Thymus (tissue), 11 donors: ENCODE measurements at regions not wholly inside any gene's neighbourhood (a gene's known extent, or its start where the extent isn't known, plus 50 kb on each side); places are given as distances from the start of the nearest gene placed in this dataset.

ENCODE experiments used
- DNase-seq, 9 donors: peaks; one replicate each; pipeline ENCODE4 v3.0.0-alpha.2; 2013; ENCODE audit warnings: low spot score in 9 of 9, low read depth in 6 of 9, missing footprints in 1 of 9
- H3K27ac ChIP-seq, 2 donors: one replicate each; pipeline ENCODE4 v1.5.1; 2013; ENCODE audit warnings: control low read depth in 1 of 2, low read depth in 1 of 2, low read length in 1 of 2, mild to moderate bottlenecking in 1 of 2, moderate library complexity in 1 of 2
- H3K27me3 ChIP-seq, 2 donors: one replicate each; pipeline ENCODE4 v1.5.1; 2013; ENCODE audit warnings: low read length in 1 of 2; ENCODE audit not compliant: control insufficient read depth in 2 of 2, insufficient read depth in 1 of 2
- H3K36me3 ChIP-seq, 2 donors: one replicate each; pipeline ENCODE4 v1.5.1; 2013; ENCODE audit warnings: low read length in 1 of 2, mild to moderate bottlenecking in 1 of 2, moderate library complexity in 1 of 2; ENCODE audit not compliant: control insufficient read depth in 2 of 2, insufficient read depth in 2 of 2
- H3K4me1 ChIP-seq, 2 donors: one replicate each; pipeline ENCODE4 v1.5.1; 2013; ENCODE audit warnings: low read length in 2 of 2; ENCODE audit not compliant: control insufficient read depth in 2 of 2, insufficient read depth in 2 of 2
- H3K4me3 ChIP-seq, 2 donors: one replicate each; pipeline ENCODE4 v1.5.1; 2013; ENCODE audit warnings: low read length in 2 of 2, control low read depth in 1 of 2, mild to moderate bottlenecking in 1 of 2
- H3K9me3 ChIP-seq, 2 donors: one replicate each; pipeline ENCODE4 v1.5.1; 2013; ENCODE audit warnings: low read length in 1 of 2, mild to moderate bottlenecking in 1 of 2; ENCODE audit not compliant: control insufficient read depth in 2 of 2, insufficient read depth in 1 of 2
- WGBS: extraction: QIAGEN DNeasy Blood & Tissue Kit; methylation state at CpG from one replicate; pipeline ENCODE4 v1.1.7; 2013; 5-methylcytosine and 5-hydroxymethylcytosine counted together
- donor health status: healthy.

DNA sequence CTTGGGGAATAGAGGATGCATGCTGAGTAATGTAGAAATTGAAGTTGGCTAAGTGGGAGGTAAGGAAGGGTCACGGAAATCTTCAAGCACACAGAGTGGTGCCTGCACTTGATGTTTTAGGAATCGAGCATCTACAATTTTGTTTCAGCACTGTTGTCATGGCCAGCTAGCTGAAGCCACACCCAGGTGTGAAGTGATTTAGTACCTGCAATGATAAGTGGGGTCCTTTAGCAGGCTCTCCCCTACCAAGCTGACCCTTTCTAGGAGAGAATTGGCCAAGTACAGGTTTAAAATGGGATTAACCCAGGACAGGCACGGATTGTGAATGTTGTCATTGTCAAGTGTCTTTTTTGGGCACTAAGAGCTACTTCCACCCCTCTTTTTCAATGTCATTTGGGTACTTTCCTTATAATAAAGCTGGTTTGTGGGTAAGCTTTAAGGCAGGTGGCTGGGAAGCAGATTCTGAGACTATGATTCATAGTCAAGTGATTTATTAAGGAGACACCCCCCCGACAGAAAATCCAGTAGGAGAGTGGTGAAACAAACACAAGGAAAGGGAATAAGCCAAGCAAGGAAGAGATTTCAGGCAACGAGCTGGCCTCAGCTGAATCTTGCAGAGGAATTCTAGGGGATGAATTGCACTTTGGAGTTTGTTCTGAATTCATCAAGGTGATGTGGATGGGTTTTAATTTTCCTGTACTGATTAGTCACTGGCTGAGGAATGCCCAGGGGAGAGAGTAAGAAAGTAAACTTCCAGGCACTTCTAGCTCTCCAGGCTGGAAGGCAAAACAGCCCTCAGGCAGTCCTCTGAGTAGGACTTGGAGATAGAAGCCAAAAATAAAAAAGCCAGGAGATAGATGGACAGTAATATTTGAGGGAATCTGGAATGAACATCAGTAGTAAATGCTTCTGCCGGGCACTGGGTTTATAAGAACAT lies 1128.4 kb downstream of the SORCS3 start:
- DNase-seq: no peak
- Histone ChIP-seq H3K4me1 (no peaks in the 10 kb centered on the region), H3K9me3 (no peaks in the 10 kb centered on the region), H3K27ac (no peak overlapping the region), H3K4me3 (no peak overlapping the region), H3K36me3 (no peaks in the 10 kb centered on the region), H3K27me3 (no peaks in the 10 kb centered on the region)
- WGBS: 60% methylated on average over 6 of the region's 6 CpGs

DNA sequence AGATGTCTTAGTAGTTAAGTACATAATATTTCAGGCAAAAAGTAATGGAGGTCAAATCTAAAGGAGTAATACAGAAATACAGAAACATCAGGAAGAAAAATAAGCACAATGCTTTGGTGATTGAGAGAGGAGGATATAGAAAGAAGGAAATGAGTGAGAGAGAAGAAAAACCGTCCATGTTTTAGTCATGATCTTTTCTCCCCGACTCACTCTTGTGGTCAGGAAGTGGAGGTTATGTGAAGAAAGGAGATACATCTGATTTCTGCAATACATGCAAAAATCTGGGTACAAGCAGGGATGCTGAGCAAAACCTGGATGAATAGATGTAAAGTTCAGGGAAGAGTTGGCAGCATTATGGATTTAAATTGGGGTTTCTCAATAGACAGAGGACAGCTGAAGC lies 1122.5 kb downstream of the SORCS3 start:
- Histone ChIP-seq H3K4me3 (no peak overlapping the region), H3K4me1 (no peaks in the 10 kb centered on the region), H3K27me3 (no peaks in the 10 kb centered on the region), H3K9me3 (no peaks in the 10 kb centered on the region), H3K36me3 (no peaks in the 10 kb centered on the region), H3K27ac (no peak overlapping the region)
- WGBS: 36% methylated on average over 2 of the region's 2 CpGs
- no peak for DNase-seq

DNA sequence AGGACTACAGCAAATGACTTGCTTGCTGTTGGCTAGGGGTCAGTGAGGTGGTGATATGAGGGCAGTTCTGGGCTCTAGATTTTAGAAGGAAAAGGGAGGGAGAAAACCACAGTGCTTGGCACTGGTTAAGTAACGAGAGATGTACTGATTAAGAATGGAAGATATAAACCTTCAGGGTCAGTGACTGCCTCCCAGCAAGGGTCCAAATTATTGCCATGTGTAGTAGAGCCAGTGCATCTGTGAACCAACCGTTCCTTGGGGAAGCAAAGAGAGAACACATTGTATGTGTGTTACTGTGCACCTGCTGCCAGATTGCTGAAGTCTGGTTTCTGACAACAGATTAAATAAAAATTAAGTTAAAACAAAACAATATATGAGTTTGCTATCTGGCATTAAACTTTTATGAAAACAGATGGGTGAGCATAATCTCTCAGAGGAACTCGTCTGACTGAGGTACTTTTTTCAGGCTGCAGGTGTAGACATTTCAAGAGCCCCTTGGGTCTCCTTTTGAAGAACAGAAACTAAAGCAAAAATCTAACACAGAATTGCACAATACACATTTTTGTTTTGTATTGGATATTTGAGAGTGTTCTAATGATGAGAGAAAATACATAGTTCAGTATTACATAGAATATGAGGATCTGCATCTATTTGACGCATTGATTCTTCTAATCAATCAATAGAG lies 1120.6 kb downstream of the SORCS3 start:
- no peaks in the 10 kb centered on the region for H3K4me1 ChIP-seq
- 78% methylated on average over 4 of the region's 4 CpGs for WGBS
- DNase-seq: no peak
- no peaks in the 10 kb centered on the region for H3K27me3 ChIP-seq
- H3K27ac ChIP-seq: no peak overlapping the region
- no peaks in the 10 kb centered on the region for H3K9me3 ChIP-seq
- no peak overlapping the region for H3K4me3 ChIP-seq
- H3K36me3 ChIP-seq: no peaks in the 10 kb centered on the region

DNA sequence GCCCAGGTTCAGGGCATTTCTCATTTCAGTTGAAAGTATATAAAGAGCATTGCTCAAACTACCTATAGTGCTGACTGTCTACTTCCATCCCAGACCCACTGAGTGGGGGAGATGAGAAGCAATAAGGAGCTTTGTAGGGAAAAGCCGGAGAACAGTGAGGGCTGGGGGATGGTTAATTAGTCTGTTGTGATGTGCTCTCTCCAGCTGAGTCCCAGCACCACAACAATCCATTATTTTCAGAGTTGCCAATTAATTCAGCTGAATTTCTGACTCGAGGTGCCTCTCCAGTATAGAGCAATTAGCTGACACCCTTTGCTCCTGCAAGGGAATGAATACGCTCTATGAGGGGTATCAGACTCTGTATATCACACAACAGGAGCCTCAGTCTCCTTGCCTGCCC lies 1118.6 kb downstream of the SORCS3 start:
- Histone ChIP-seq H3K9me3 (no peaks in the 10 kb centered on the region), H3K36me3 (no peaks in the 10 kb centered on the region), H3K27ac (no peak overlapping the region), H3K4me3 (no peak overlapping the region), H3K4me1 (no peaks in the 10 kb centered on the region), H3K27me3 (no peaks in the 10 kb centered on the region)
- WGBS: 49% methylated on average over 3 of the region's 3 CpGs
- no peak for DNase-seq

DNA sequence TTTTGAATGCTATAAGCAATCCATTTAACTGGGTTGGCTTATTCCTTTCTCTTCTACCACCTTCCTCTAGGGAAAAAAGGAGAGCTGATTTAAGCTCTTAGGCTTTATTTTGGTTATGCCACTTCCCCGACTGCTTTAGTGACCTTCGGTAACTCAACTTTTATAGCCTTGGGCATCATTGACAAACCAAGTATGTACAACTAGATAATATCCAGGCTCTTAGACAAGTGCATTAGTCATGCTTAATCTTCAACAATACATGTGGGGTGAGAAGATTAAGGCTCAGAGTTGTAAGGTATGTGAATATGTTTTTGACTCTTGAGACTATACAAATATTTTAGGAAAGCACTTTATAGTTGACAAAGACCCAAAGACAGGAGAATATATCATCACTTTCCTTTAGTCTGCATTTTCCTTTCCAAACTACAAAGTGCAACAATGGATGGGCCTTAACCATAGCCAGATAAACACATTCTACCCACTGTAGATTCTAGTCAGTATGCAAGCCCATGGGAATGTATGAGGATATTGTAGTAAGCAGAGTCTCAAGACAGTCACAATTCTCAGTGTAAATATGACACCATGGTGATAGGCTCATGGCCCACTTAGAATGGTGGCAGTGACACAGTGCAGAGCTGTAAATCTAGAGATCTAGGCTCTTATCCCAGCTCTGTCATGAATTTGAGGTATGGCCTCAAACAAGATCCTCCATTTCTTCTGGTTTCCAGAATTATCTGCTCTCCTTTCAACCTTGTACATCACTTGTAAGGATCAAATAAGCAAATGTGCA lies 1117.3 kb downstream of the SORCS3 start:
- H3K4me1 ChIP-seq: no peaks in the 10 kb centered on the region
- H3K36me3 ChIP-seq: no peaks in the 10 kb centered on the region
- H3K9me3 ChIP-seq: no peaks in the 10 kb centered on the region
- no peak for DNase-seq
- WGBS: 96% methylated on average over 2 of the region's 2 CpGs
- H3K4me3 ChIP-seq: no peak overlapping the region
- H3K27me3 ChIP-seq: no peaks in the 10 kb centered on the region
- no peak overlapping the region for H3K27ac ChIP-seq

DNA sequence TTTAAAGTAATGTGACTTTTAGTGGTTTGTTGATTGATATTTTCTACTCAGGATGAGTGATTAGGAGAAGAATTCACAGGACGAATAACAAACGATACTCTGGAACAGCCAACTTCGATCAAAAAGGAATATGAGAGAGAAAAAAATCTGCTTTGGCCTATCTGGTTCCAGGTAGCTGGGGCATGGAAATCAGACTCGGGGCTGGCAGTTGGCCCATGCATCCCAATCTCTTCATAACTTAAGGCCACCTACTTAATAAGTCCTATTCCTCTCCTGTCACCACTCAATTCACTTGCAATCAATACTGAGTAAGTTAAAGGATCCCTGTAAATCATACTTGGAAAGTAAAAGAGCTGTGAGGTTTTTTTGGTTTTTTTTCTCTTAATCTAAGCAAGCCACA lies 1116.2 kb downstream of the SORCS3 start:
- Histone ChIP-seq H3K27ac (no peak overlapping the region), H3K4me1 (no peaks in the 10 kb centered on the region), H3K9me3 (no peaks in the 10 kb centered on the region), H3K4me3 (no peak overlapping the region), H3K27me3 (no peaks in the 10 kb centered on the region), H3K36me3 (no peaks in the 10 kb centered on the region)
- 86% methylated on average over 4 of the region's 4 CpGs for WGBS
- DNase-seq: no peak

- H3K4me3 ChIP-seq: no peak overlapping the region
- H3K27me3 ChIP-seq: no peaks in the 10 kb centered on the region
- no peaks in the 10 kb centered on the region for H3K9me3 ChIP-seq
- H3K36me3 ChIP-seq: no peaks in the 10 kb centered on the region
- no peak overlapping the region for H3K27ac ChIP-seq
- WGBS: 70% methylated on average over 3 of the region's 3 CpGs
- H3K4me1 ChIP-seq: no peaks in the 10 kb centered on the region
- no peak for DNase-seq
Measured at GRCh38 chr10:105756386-105756785, 1115.3 kb downstream of the SORCS3 start.

- Histone ChIP-seq H3K27me3 (no peaks in the 10 kb centered on the region), H3K9me3 (no peaks in the 10 kb centered on the region), H3K4me3 (no peak overlapping the region), H3K4me1 (no peaks in the 10 kb centered on the region), H3K36me3 (no peaks in the 10 kb centered on the region), H3K27ac (no peak overlapping the region)
- no peak for DNase-seq
- WGBS: 46% methylated on average over 1 of the region's 1 CpG
Measured at GRCh38 chr10:105751688-105752087, 1110.6 kb downstream of the SORCS3 start.
